ENCODE measurements at regions not wholly inside any gene's neighbourhood (a gene's known extent, or its start where the extent isn't known, plus 50 kb on each side); places are given as distances from the start of the nearest gene placed in this dataset.

GRCh38 chr5:136793300-136793699 lies 428.0 kb upstream of the TRPC7 start:
- TF ChIP-seq CTCF (IDR thresholded peaks at IDR 0.05; ENCODE audit: low read length), result no peak
- no peak for TF ChIP-seq EZH2phosphoT487 (IDR thresholded peaks at IDR 0.05; ENCODE audit: low read length)
- no peak for TF ChIP-seq EZH2 (optimal IDR thresholded peaks at IDR 0.05; ENCODE audit: low read depth, low read length)
